ENCODE measurements at regions not wholly inside any gene's neighbourhood (a gene's known extent, or its start where the extent isn't known, plus 50 kb on each side); places are given as distances from the start of the nearest gene placed in this dataset.

DNA sequence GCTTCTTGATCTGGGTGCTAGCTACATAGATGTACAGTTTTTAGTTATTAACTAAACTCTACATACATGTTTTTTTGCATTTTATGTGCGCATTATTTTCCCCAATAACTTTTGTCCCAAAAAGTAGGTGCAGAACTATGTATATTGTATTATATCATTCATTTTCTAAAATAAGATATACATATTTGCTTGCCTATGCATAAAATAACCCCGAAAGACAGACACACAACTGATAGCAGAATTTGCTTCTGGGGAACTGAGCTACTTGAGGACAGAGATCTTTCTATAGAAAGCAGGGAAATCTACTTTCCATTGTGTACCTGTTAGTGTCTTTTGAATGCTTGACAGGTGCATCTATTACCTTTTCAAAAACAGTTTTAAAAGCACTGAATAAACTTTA is 88.9 kb upstream of the SIX3 start:
- TF ChIP-seq, protein P1, sequence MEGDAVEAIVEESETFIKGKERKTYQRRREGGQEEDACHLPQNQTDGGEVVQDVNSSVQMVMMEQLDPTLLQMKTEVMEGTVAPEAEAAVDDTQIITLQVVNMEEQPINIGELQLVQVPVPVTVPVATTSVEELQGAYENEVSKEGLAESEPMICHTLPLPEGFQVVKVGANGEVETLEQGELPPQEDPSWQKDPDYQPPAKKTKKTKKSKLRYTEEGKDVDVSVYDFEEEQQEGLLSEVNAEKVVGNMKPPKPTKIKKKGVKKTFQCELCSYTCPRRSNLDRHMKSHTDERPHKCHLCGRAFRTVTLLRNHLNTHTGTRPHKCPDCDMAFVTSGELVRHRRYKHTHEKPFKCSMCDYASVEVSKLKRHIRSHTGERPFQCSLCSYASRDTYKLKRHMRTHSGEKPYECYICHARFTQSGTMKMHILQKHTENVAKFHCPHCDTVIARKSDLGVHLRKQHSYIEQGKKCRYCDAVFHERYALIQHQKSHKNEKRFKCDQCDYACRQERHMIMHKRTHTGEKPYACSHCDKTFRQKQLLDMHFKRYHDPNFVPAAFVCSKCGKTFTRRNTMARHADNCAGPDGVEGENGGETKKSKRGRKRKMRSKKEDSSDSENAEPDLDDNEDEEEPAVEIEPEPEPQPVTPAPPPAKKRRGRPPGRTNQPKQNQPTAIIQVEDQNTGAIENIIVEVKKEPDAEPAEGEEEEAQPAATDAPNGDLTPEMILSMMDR (IDR thresholded peaks at IDR 0.05) = no peak
- no peak for TF ChIP-seq POLR2A (IDR thresholded peaks at IDR 0.05; ENCODE audit: low read depth)

All from esophagus muscularis mucosa (tissue), 3 donors.